DND-41 (cell line): ENCODE measurements at regions not wholly inside any gene's neighbourhood (a gene's known extent, or its start where the extent isn't known, plus 50 kb on each side); places are given as distances from the start of the nearest gene placed in this dataset.

ENCODE experiments used
- CTCF ChIP-seq: IDR thresholded peaks from 2 replicates; pipeline ENCODE4 v1.5.1; 2012; ENCODE audit warnings: borderline replicate concordance, low read length, moderate library complexity, mild to moderate bottlenecking; ENCODE audit not compliant: poor library complexity, severe bottlenecking; ENCODE audit errors: extremely low read depth
- EZH2 ChIP-seq: IDR thresholded peaks from 3 replicates; pipeline ENCODE4 v1.6.1; 2012; ENCODE audit warnings: borderline replicate concordance, low read depth, mild to moderate bottlenecking, moderate library complexity, low read length, inconsistent platforms; ENCODE audit not compliant: severe bottlenecking

DNA sequence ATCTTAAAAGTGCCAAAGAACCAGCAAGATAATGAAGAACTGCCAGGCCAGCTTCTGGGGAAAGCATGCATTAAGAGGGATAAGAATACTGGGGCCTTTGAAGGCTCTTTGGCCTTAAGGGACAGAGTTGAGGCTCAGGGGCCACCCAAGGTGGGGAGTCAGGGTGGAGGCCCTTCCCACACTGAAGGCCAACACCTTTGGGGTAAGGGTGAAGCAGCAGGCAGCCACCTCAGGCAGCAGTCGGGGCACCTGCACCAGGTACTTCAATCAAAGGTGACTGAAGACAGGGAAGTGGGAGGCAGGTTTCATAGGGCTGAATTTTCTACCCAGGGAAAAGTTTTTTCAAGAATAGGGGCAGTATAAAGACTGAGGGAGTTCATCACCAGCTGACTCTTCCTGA is 87.7 kb upstream of the KLF13 start:
- no peak for TF ChIP-seq CTCF
- no peak for TF ChIP-seq EZH2
